GM23338 (cell line): ENCODE measurements at regions not wholly inside any gene's neighbourhood (a gene's known extent, or its start where the extent isn't known, plus 50 kb on each side); places are given as distances from the start of the nearest gene placed in this dataset.

Experiments
- ATAC-seq: fragments of 200-7000 bp; cut with Tn5 transposase; 3 replicates; pipeline ENCODE4 v1.9.1; 2020
- DNase-seq: peaks from one replicate; pipeline ENCODE4 v3.0.0-alpha.2; 2015; ENCODE audit warnings: low spot score
- H2AFZ ChIP-seq: fragments of 200-600 bp; sonication (generic); 2 replicates; pipeline ENCODE4 v1.8.0; 2016; ENCODE audit warnings: antibody characterized with exemption, mild to moderate bottlenecking, moderate library complexity
- H3F3A ChIP-seq: fragments of 200-600 bp; sonication (generic); replicated peaks from 2 replicates; pipeline ENCODE4 v1.8.0; 2017; ENCODE audit warnings: antibody characterized with exemption, mixed run types, low read depth
- H3K27ac ChIP-seq: fragments of 200-600 bp; sonication (generic); 2 replicates; pipeline ENCODE4 v1.6.1; 2016; ENCODE audit warnings: low read depth
- H3K27me3 ChIP-seq: fragments of 200-600 bp; sonication (generic); 2 replicates; pipeline ENCODE4 v1.8.0; 2016; ENCODE audit warnings: mild to moderate bottlenecking, mixed run types, moderate library complexity; ENCODE audit not compliant: insufficient read depth
- H3K36me3 ChIP-seq: fragments of 200-600 bp; sonication (generic); 2 replicates; pipeline ENCODE4 v1.8.0; 2016; ENCODE audit warnings: mild to moderate bottlenecking; ENCODE audit not compliant: insufficient read depth
- H3K4me1 ChIP-seq: fragments of 200-600 bp; sonication (generic); 2 replicates; pipeline ENCODE4 v1.8.0; 2016; ENCODE audit warnings: mild to moderate bottlenecking, moderate library complexity; ENCODE audit not compliant: insufficient read depth
- H3K4me2 ChIP-seq: fragments of 200-600 bp; sonication (generic); 2 replicates; pipeline ENCODE4 v1.7.1; 2017; ENCODE audit warnings: mixed run types
- H3K4me3 ChIP-seq: fragments of 200-600 bp; sonication (generic); 2 replicates; pipeline ENCODE4 v1.6.1; 2016; ENCODE audit warnings: mixed run types
- H3K79me2 ChIP-seq: fragments of 200-600 bp; sonication (generic); replicated peaks from 2 replicates; pipeline ENCODE4 v1.8.0; 2017; ENCODE audit warnings: mild to moderate bottlenecking; ENCODE audit not compliant: insufficient read depth
- H3K9me2 ChIP-seq: fragments of 200-600 bp; sonication (generic); 2 replicates; pipeline ENCODE4 v1.8.0; 2017; ENCODE audit not compliant: insufficient read depth
- H4K20me1 ChIP-seq: fragments of 200-600 bp; sonication (generic); replicated peaks from 2 replicates; pipeline ENCODE4 v1.8.0; 2017; ENCODE audit warnings: mild to moderate bottlenecking; ENCODE audit not compliant: insufficient read depth
- H3K27ac Mint-ChIP-seq: 2 replicates; pipeline ENCODE4 v1.8.0; 2020; ENCODE audit warnings: inconsistent platforms, mild to moderate bottlenecking, moderate library complexity, mixed read lengths
- H3K27me3 Mint-ChIP-seq: 3 replicates; pipeline ENCODE4 v1.8.0; 2022; ENCODE audit warnings: low read depth, mild to moderate bottlenecking, moderate library complexity, mixed read lengths, inconsistent platforms; ENCODE audit not compliant: insufficient read depth, poor library complexity
- H3K36me3 Mint-ChIP-seq: 3 replicates; pipeline ENCODE4 v1.8.0; 2021; ENCODE audit warnings: low read depth, mild to moderate bottlenecking, inconsistent platforms, moderate library complexity, mixed read lengths
- H3K4me1 Mint-ChIP-seq: 3 replicates; pipeline ENCODE4 v1.8.0; 2020; ENCODE audit warnings: mild to moderate bottlenecking, inconsistent platforms, mixed read lengths
- H3K4me3 Mint-ChIP-seq: 3 replicates; pipeline ENCODE4 v1.8.0; 2021; ENCODE audit warnings: moderate library complexity, mild to moderate bottlenecking, inconsistent platforms, mixed read lengths
- H3K9me3 Mint-ChIP-seq: 3 replicates; pipeline ENCODE4 v1.8.0; 2020; ENCODE audit warnings: moderate library complexity, mild to moderate bottlenecking, inconsistent platforms, mixed read lengths
- CREB1 ChIP-seq: fragments of 250-450 bp; sonication (Bioruptor Pico); IDR thresholded peaks from 2 replicates; pipeline ENCODE4 v1.5.0; 2020; ENCODE audit warnings: low read depth, mild to moderate bottlenecking, moderate library complexity
- CTCF ChIP-seq, 2 experiments: fragments of 200-600 bp in 1 of 2; sonication (generic) in 1 of 2; conservative IDR thresholded peaks; 2 replicates each; pipeline versions ENCODE4 v1.5.1 to v1.6.1; 2016 to 2017; ENCODE audit warnings: antibody characterized with exemption in 2 of 2, low read depth in 2 of 2, mild to moderate bottlenecking in 2 of 2, moderate library complexity in 1 of 2
- ETS1 ChIP-seq: IDR thresholded peaks from 2 replicates; pipeline ENCODE4 v1.6.1; 2016; ENCODE audit warnings: antibody characterized with exemption
- EZH2 ChIP-seq: fragments of 200-600 bp; sonication (generic); IDR thresholded peaks from one replicate; pipeline ENCODE4 v1.8.0; 2017; ENCODE audit warnings: antibody characterized with exemption, mild to moderate bottlenecking, low read depth; ENCODE audit not compliant: unreplicated experiment
- EZH2phosphoT487 ChIP-seq: fragments of 200-600 bp; sonication (generic); IDR thresholded peaks from one replicate; pipeline ENCODE4 v1.8.1; 2018; ENCODE audit warnings: antibody characterized with exemption; ENCODE audit not compliant: unreplicated experiment
- JUNB ChIP-seq: IDR thresholded peaks from one replicate; pipeline ENCODE4 v1.6.1; 2016; ENCODE audit warnings: antibody characterized with exemption; ENCODE audit not compliant: unreplicated experiment
- NANOG ChIP-seq: IDR thresholded peaks from 2 replicates; pipeline ENCODE4 v1.6.1; 2016; ENCODE audit warnings: antibody characterized with exemption, borderline replicate concordance
- POLR2AphosphoS5 ChIP-seq: IDR thresholded peaks from 2 replicates; pipeline ENCODE4 v1.6.1; 2016; ENCODE audit warnings: antibody characterized with exemption, low read depth
- STAT1 ChIP-seq: IDR thresholded peaks from one replicate; pipeline ENCODE4 v1.6.1; 2016; ENCODE audit warnings: antibody characterized with exemption; ENCODE audit not compliant: unreplicated experiment
- ZNF114 ChIP-seq: fragments of 250-450 bp; sonication (Bioruptor Pico); IDR thresholded peaks from 2 replicates; pipeline ENCODE4 v1.5.0; 2020; ENCODE audit warnings: mild to moderate bottlenecking, moderate library complexity
- ZNF462 ChIP-seq: fragments of 250-450 bp; sonication (Bioruptor Pico); IDR thresholded peaks from 2 replicates; pipeline ENCODE4 v1.5.0; 2020; ENCODE audit warnings: mild to moderate bottlenecking, moderate library complexity

GRCh38 chr5:61904730-61905129, 401.3 kb upstream of the KIF2A start:
- no peak overlapping the region for H3K4me2 ChIP-seq
- no peak overlapping the region for H3K27ac ChIP-seq
- H3K27me3 Mint-ChIP-seq, result peaks cover 4% of the 10 kb centered on the region
- H3K9me2 ChIP-seq, result no peaks in the 10 kb centered on the region; the same call in 1 of the 2 replicates
- no peaks in the 10 kb centered on the region for H3K27me3 ChIP-seq
- no peak overlapping the region for H3K4me3 Mint-ChIP-seq
- no peaks in the 10 kb centered on the region for H3K36me3 Mint-ChIP-seq
- no peaks in the 10 kb centered on the region for H3K79me2 ChIP-seq
- no peak overlapping the region for H3K4me3 ChIP-seq
- no peaks in the 10 kb centered on the region for H3K9me3 Mint-ChIP-seq
- DNase-seq (no peak), ATAC-seq (no peak)
- no peaks in the 10 kb centered on the region for H3F3A ChIP-seq
- H3K27ac Mint-ChIP-seq, result no peak overlapping the region
- H3K4me1 ChIP-seq, result no peaks in the 10 kb centered on the region
- no peak overlapping the region for H2AFZ ChIP-seq
- TF ChIP-seq ETS1 (no peak), CREB1 (CRISPR knock-in tag) (no peak), JUNB (no peak)
- H4K20me1 ChIP-seq, result no peaks in the 10 kb centered on the region
- H3K4me1 Mint-ChIP-seq, result no peaks in the 10 kb centered on the region
- no peaks in the 10 kb centered on the region for H3K36me3 ChIP-seq

GRCh38 chr5:61905613-61906012, 400.4 kb upstream of the KIF2A start:
- Mint-ChIP-seq H3K36me3 (no peaks in the 10 kb centered on the region), H3K4me3 (no peak overlapping the region), H3K27ac (no peak overlapping the region), H3K9me3 (no peaks in the 10 kb centered on the region), H3K4me1 (no peaks in the 10 kb centered on the region), H3K27me3 (peaks cover 2% of the 10 kb centered on the region)
- no peak overlapping the region for H3K4me3 ChIP-seq
- no peaks in the 10 kb centered on the region for H4K20me1 ChIP-seq
- H3K36me3 ChIP-seq, result no peaks in the 10 kb centered on the region
- H3K27me3 ChIP-seq, result no peaks in the 10 kb centered on the region
- no peaks in the 10 kb centered on the region for H3F3A ChIP-seq
- ATAC-seq (no peak), DNase-seq (no peak)
- no peaks in the 10 kb centered on the region; the same call in 1 of the 2 replicates for H3K9me2 ChIP-seq
- no peaks in the 10 kb centered on the region for H3K79me2 ChIP-seq
- H3K27ac ChIP-seq, result no peak overlapping the region
- H3K4me2 ChIP-seq, result no peak overlapping the region
- no peaks in the 10 kb centered on the region for H3K4me1 ChIP-seq
- H2AFZ ChIP-seq, result no peak overlapping the region; the same call in 1 of the 2 replicates
- TF ChIP-seq STAT1 (no peak), ZNF114 (CRISPR knock-in tag) (no peak), ZNF462 (CRISPR knock-in tag) (no peak), NANOG (no peak), EZH2phosphoT487 (no peak), CTCF (conservative IDR thresholded peaks at IDR 0.05; ENCODE audit: low read depth in 2 of 2) (no peak), POLR2AphosphoS5 (no peak), ETS1 (no peak), EZH2 (no peak)
